Left kidney (tissue), 1 donor: ENCODE measurements at regions not wholly inside any gene's neighbourhood (a gene's known extent, or its start where the extent isn't known, plus 50 kb on each side); places are given as distances from the start of the nearest gene placed in this dataset.
"Not testable (repeated sequence)": the region's sequence is repeated elsewhere in the genome, so short reads cannot be mapped to it uniquely, and the experiment has no call there.

ENCODE experiments used
- DNase-seq: peaks from one replicate; pipeline ENCODE4 v3.0.0-alpha.2; 2013

- no peak for DNase-seq
Measured at GRCh38 chr22:27097506-27097905, 440.1 kb downstream of the MIAT start.

- DNase-seq, result no peak
Measured at GRCh38 chr22:27097933-27098332, 440.5 kb downstream of the MIAT start.

GRCh38 chr22:27099946-27100722, 442.7 kb downstream of the MIAT start:
- DNase-seq, result no peak

- peak; percentile 79 for DNase-seq
Measured at GRCh38 chr22:27100789-27101188, 443.4 kb downstream of the MIAT start.

GRCh38 chr22:27101288-27101687, 443.9 kb downstream of the MIAT start:
- DNase-seq, result no peak

- no peak for DNase-seq
Measured at GRCh38 chr22:27104449-27104848, 447.1 kb downstream of the MIAT start.

- no peak for DNase-seq
Measured at GRCh38 chr22:27105142-27106025, 448.0 kb downstream of the MIAT start.

GRCh38 chr22:27106985-27107384, 449.6 kb downstream of the MIAT start:
- DNase-seq, result no peak

- no peak for DNase-seq
Measured at GRCh38 chr22:27107386-27107785, 450.0 kb downstream of the MIAT start.

GRCh38 chr22:27107824-27108223, 450.4 kb downstream of the MIAT start:
- DNase-seq, result no peak

- DNase-seq, result peak; percentile 60
Measured at GRCh38 chr22:27108425-27109114, 451.2 kb downstream of the MIAT start.

- DNase-seq, result not testable (repeated sequence)
Measured at GRCh38 chr22:27109406-27109805, 452.0 kb downstream of the MIAT start.

GRCh38 chr22:27110665-27111451, 453.5 kb downstream of the MIAT start:
- DNase-seq, result no peak

- no peak for DNase-seq
Measured at GRCh38 chr22:27111796-27112672, 454.6 kb downstream of the MIAT start.

GRCh38 chr22:27113211-27113635, 455.8 kb downstream of the MIAT start:
- no peak for DNase-seq

- DNase-seq, result no peak
Measured at GRCh38 chr22:27113641-27114040, 456.3 kb downstream of the MIAT start.

- no peak for DNase-seq
Measured at GRCh38 chr22:27114186-27114585, 456.8 kb downstream of the MIAT start.

- DNase-seq, result no peak
Measured at GRCh38 chr22:27115410-27115809, 458.0 kb downstream of the MIAT start.

GRCh38 chr22:27115816-27116256, 458.4 kb downstream of the MIAT start:
- no peak for DNase-seq

- DNase-seq, result no peak
Measured at GRCh38 chr22:27116312-27117086, 459.1 kb downstream of the MIAT start.
